GM12872 (cell line): ENCODE measurements at regions not wholly inside any gene's neighbourhood (a gene's known extent, or its start where the extent isn't known, plus 50 kb on each side); places are given as distances from the start of the nearest gene placed in this dataset.

Experiments
- CTCF ChIP-seq: IDR thresholded peaks from 3 replicates; pipeline ENCODE4 v1.5.1; 2011; ENCODE audit warnings: low read depth, mild to moderate bottlenecking, low read length, moderate library complexity; ENCODE audit not compliant: insufficient read depth

DNA sequence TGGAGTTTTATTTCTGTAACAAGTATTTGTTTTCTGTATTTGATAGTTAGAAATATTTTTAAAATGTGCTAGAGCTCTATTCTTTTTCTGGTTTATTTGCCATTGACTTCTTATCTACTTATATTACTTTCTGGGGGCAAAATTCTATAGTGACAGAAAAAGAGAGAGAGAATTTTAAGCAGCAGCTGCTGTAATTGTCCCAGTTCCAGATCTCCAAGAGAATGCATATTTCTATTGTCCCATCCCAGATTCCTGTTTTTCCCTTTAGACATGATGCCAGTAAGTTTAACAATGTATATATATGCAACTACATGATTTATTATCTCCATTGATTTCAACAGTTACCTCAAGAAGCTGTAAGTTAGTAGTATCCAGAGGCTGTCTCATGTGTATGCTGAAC is 541.7 kb upstream of the ZNF385D start:
- no peak for TF ChIP-seq CTCF

DNA sequence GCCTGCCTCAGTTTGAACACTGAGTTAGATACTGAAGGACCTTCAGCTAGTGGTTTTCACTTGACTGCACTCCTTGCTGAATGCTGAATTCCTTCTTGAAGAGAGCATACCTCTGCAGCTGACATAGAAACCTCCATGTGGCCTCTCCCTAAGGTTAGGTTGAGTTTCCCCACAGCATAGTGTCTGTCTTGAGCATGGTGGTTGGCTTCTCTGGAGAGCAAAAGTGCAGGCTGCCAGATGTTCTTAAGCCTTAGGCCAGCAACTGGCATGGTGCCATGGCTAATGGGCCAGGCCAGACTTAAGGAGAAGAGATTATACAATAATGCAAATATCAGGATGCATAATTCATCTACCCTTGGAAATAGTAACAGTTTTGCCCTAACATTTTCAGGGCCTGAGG is 545.6 kb upstream of the ZNF385D start:
- TF ChIP-seq CTCF = no peak

- no peak for TF ChIP-seq CTCF
Observed at GRCh38 chr3:22297436-22297835, 546.4 kb upstream of the ZNF385D start.

- no peak for TF ChIP-seq CTCF
Observed at GRCh38 chr3:22306454-22306853, 555.4 kb upstream of the ZNF385D start.

GRCh38 chr3:22308871-22309270 is 557.9 kb upstream of the ZNF385D start:
- no peak for TF ChIP-seq CTCF

DNA sequence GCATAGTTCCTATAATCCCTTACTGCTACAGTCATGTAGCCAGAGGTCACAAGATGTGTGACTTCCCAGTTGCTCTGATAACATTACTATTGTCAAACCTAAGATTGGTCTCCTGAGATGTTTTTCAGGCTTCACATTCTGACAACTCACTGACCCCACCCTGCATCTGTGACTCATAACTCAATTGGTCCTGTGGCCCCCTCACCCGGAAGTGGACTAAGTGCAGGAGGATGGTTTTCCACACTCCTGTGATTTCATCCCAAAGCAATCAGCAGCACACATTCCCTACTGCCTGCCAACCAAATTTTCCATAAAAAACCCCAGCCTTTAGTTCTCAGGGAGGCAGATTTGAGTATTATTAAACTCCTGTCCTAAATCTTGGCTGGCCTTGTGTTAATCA is 564.9 kb upstream of the ZNF385D start:
- TF ChIP-seq CTCF = no peak

GRCh38 chr3:22318325-22318724 is 567.3 kb upstream of the ZNF385D start:
- TF ChIP-seq CTCF = no peak

- TF ChIP-seq CTCF = no peak
Observed at GRCh38 chr3:22319446-22319845, 568.4 kb upstream of the ZNF385D start.
